Activated CD8-positive, alpha-beta T cell treated with anti-CD3 and anti-CD28 coated beads for 36 hours (primary cell): ENCODE measurements at regions not wholly inside any gene's neighbourhood (a gene's known extent, or its start where the extent isn't known, plus 50 kb on each side); places are given as distances from the start of the nearest gene placed in this dataset.

ENCODE experiments used
- ATAC-seq: fragments of 200-7000 bp; cut with Tn5 transposase; one replicate; pipeline ENCODE4 v1.10.0; 2021; ENCODE audit warnings: mild to moderate bottlenecking, moderate library complexity
- CTCF ChIA-PET: fragments of 350-600 bp; sonication (Branson Sonifier 250); formaldehyde crosslinking; loops from one replicate; lab custom pipeline; 2021; ENCODE audit warnings: antibody characterized with exemption; lab: Charles Lee
- POLR2A ChIA-PET: fragments of 350-600 bp; sonication (Branson Sonifier 250); formaldehyde crosslinking; loops from one replicate; lab custom pipeline; 2021; ENCODE audit warnings: antibody characterized with exemption; lab: Charles Lee
- DNase-seq: peaks from one replicate; pipeline ENCODE4 v3.0.0-alpha.2; 2020
- H3K27ac Mint-ChIP-seq: one replicate; pipeline ENCODE4 v1.8.0; 2021; ENCODE audit warnings: mild to moderate bottlenecking, mixed read lengths
- H3K27me3 Mint-ChIP-seq: one replicate; pipeline ENCODE4 v1.8.0; 2021; ENCODE audit warnings: mixed read lengths
- H3K36me3 Mint-ChIP-seq: one replicate; pipeline ENCODE4 v1.8.0; 2021; ENCODE audit warnings: low read depth, mixed read lengths
- H3K4me1 Mint-ChIP-seq: one replicate; pipeline ENCODE4 v1.8.0; 2021; ENCODE audit warnings: low read depth, mixed read lengths
- H3K4me3 Mint-ChIP-seq: one replicate; pipeline ENCODE4 v1.8.0; 2021; ENCODE audit warnings: mild to moderate bottlenecking, moderate library complexity, mixed read lengths
- H3K9me3 Mint-ChIP-seq: one replicate; pipeline ENCODE4 v1.8.0; 2021; ENCODE audit warnings: mixed read lengths
- intact Hi-C: fragments of 100-400 bp; cut with micrococcal nuclease; formaldehyde crosslinking; loops from one replicate; pipeline ENCODE4 v1.10.0; 2022
- TF ChIP-seq, protein P1 (sequence below): fragments of 200-600 bp; IDR thresholded peaks from one replicate; pipeline ENCODE4 v1.8.0; 2022; ENCODE audit warnings: antibody characterized with exemption, mild to moderate bottlenecking

DNA sequence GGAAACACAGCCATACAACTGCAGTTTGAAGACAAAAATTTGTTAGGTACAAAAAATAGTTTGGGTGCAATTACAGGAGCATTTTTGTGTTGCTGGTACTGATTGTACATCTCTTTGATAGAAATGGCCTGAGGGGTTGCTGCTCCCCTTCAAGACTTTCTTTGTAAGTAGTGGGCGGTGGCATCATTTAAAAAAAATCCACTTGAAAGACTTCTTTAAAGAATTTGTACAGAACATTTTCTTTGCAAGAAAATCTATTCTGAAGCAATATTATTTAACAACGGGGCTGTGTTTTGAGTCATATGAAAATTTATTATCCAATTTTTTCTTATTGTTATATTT, 144.1 kb upstream of the CAV2 start:
- ChIA-PET POLR2A (no interaction called here), CTCF (no interaction called here)
- DNase-seq: no peak
- ATAC-seq: no peak
- H3K27ac Mint-ChIP-seq: no peak overlapping the region
- no peak overlapping the region for H3K4me3 Mint-ChIP-seq
- intact Hi-C loops: no loop called here
- H3K4me1 Mint-ChIP-seq: no peaks in the 10 kb centered on the region
- H3K27me3 Mint-ChIP-seq: peaks cover 1% of the 10 kb centered on the region
- no peaks in the 10 kb centered on the region for H3K9me3 Mint-ChIP-seq
- TF ChIP-seq, protein P1, sequence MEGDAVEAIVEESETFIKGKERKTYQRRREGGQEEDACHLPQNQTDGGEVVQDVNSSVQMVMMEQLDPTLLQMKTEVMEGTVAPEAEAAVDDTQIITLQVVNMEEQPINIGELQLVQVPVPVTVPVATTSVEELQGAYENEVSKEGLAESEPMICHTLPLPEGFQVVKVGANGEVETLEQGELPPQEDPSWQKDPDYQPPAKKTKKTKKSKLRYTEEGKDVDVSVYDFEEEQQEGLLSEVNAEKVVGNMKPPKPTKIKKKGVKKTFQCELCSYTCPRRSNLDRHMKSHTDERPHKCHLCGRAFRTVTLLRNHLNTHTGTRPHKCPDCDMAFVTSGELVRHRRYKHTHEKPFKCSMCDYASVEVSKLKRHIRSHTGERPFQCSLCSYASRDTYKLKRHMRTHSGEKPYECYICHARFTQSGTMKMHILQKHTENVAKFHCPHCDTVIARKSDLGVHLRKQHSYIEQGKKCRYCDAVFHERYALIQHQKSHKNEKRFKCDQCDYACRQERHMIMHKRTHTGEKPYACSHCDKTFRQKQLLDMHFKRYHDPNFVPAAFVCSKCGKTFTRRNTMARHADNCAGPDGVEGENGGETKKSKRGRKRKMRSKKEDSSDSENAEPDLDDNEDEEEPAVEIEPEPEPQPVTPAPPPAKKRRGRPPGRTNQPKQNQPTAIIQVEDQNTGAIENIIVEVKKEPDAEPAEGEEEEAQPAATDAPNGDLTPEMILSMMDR: no peak
- no peaks in the 10 kb centered on the region for H3K36me3 Mint-ChIP-seq

DNA sequence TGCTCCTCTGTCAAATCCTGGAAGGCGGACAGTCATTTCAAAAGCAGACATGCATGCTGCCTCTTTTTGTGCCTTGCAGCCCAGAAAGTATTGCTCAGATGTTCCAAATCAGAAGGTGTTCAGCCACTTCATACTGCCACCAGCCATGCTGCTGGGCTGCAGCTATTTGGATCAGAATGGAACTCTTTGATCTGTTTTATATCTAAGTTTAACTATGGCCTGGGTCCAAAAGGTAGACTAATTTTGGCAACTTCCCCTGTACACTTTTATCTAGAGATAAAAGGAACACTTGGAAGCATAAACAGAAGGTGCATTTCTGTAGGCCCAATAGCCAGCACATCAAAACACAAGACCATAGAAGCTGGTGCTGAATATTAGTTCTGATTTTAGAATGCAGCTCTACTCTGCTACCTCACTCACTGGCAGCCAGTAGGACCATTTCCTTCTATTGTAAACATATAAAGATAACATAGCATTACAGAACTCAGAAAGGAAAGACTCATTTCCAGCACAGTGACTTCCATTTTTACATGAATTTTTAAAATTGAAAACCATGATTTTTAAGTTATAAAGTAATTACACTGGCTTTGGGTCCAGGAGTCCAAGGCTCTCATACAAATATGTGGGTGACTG, 143.1 kb upstream of the CAV2 start:
- TF ChIP-seq, protein P1: no peak
- no peak for ATAC-seq
- Mint-ChIP-seq H3K27ac (no peak overlapping the region), H3K4me1 (no peaks in the 10 kb centered on the region), H3K9me3 (no peaks in the 10 kb centered on the region), H3K4me3 (no peak overlapping the region), H3K36me3 (no peaks in the 10 kb centered on the region), H3K27me3 (peaks cover 1% of the 10 kb centered on the region)
- ChIA-PET POLR2A (no interaction called here), CTCF (no interaction called here)
- intact Hi-C loops: no loop called here
- no peak for DNase-seq

DNA sequence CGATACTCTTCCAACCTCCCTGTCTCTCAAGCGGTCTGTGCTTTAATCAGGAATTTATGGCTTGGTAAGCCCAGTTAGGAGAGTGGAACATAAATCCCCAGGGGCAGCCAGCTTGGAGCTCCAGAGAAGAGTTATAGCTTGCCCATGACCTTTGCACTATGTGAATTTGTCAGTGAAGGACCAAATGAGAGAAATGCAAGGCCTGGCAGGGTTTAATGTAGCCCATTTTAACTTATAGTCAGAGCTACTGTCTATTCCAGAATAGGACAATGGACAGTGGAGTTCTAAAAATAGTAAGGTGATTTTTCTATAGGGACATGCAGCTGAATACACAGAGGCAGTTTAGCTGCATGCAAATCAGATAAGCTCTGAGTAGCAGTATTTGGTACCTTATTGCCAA, 142.6 kb upstream of the CAV2 start:
- POLR2A ChIA-PET: no interaction called here
- Mint-ChIP-seq H3K9me3 (no peaks in the 10 kb centered on the region), H3K4me1 (no peaks in the 10 kb centered on the region), H3K27me3 (peaks cover 3% of the 10 kb centered on the region), H3K4me3 (no peak overlapping the region), H3K36me3 (no peaks in the 10 kb centered on the region), H3K27ac (no peak overlapping the region)
- no peak for DNase-seq
- intact Hi-C loops: no loop called here
- CTCF ChIA-PET: interaction anchor here (0.8 kb wide), 1 partner anchor 69 kb away, joined by 3 read pairs; no protein-coding TSS in a partner anchor
- TF ChIP-seq, protein P1: no peak
- ATAC-seq: no peak

DNA sequence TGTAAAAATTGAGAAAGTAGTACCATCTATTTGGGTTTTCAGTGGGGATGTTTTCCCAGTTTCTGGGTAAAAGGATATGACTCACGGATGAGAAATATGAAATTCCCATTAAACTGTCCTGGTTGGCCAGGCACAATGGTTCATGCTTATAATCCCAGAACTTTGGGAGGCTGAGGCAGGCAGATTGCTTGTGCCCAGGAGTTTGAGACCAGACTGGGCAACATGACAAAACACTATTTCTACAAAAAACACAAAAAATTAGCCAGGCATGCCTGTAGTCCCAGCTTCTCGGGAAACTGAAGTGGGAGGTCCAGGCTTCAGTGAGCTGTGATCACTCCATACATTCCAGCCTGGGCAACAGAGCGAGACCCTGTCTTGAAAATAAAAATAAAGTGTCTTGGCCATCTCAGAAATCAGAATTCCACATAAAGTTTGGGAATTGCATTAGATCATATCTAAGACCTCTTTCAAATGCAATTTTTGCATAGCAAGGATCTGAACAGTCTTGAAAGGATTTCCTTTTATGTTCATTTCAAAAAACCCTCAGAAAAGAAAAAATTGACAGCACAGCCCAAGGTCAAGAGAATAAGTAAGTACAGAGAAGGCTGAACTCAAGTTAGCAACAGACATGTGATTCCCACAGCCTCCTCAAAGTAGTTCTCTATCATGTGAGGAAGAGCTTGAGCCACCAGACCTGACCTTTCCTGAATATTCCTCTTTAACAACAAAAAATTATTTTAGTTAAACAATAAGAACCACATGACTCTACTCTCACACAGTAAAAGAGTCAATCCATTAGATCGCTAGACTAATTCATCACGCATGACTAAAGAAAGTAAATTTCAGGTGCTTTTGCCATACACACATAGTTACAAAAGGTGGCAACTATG, 141.5 kb upstream of the CAV2 start:
- Mint-ChIP-seq H3K27me3 (peaks cover 5% of the 10 kb centered on the region), H3K4me1 (no peaks in the 10 kb centered on the region), H3K36me3 (no peaks in the 10 kb centered on the region), H3K27ac (no peak overlapping the region), H3K9me3 (no peaks in the 10 kb centered on the region), H3K4me3 (no peak overlapping the region)
- ATAC-seq (no peak), DNase-seq (no peak)
- CTCF ChIA-PET: interaction anchor here (0.8 kb wide), 1 partner anchor 70 kb away, joined by 3 read pairs; no protein-coding TSS in a partner anchor
- intact Hi-C loops: no loop called here
- TF ChIP-seq, protein P1: no peak
- POLR2A ChIA-PET: no interaction called here

DNA sequence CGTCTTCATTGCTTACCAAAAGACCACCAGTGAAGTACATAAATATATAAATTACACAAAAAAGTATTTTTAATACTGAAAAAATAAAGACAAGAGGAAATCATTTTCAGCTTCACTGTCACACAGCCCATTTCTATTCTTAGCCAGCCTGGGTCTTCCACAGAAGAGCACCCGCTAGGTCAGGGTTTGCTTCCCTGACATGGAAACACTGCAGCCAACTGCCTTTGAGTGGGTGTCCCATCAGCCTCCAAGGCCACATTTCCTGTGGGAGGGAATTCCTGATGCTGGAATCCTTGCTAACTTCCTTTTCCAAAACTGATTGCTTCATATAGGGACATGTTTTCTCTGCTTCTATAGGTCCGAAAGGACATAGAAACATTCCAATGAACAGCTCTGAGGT, 137.8 kb upstream of the CAV2 start:
- POLR2A ChIA-PET: no interaction called here
- TF ChIP-seq, protein P1: no peak
- Mint-ChIP-seq H3K4me1 (no peaks in the 10 kb centered on the region), H3K4me3 (no peak overlapping the region), H3K27me3 (peaks cover 8% of the 10 kb centered on the region), H3K9me3 (no peaks in the 10 kb centered on the region), H3K27ac (no peak overlapping the region), H3K36me3 (no peaks in the 10 kb centered on the region)
- ATAC-seq: no peak
- intact Hi-C loops: no loop called here
- CTCF ChIA-PET: no interaction called here
- no peak for DNase-seq
